ENCODE measurements at regions not wholly inside any gene's neighbourhood (a gene's known extent, or its start where the extent isn't known, plus 50 kb on each side); places are given as distances from the start of the nearest gene placed in this dataset.

DNA sequence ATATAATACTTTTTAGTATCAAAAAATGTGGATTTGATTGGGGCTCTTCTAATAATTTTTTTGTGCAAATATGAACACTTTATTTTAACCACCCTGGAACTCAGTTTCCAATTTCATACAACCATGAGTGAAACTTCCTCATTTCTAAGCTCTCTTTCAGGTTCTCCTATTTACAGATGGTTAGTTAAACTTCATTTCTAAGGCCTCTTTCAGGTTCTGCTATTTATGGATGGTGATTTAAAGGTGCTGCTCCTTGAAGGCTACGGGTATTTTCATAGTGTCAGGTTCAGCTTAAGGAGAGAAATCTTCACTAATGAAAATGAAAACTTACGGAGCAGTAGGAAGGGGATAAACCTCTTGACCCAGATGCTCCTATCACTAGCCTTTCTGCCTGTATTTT, 568.3 kb downstream of the KIF20B start:
- no peak overlapping the region for H3K4me3 ChIP-seq (replicated peaks in 1 of 3; ENCODE audit: insufficient read depth in 1 of 3, low read depth in 2 of 3, low read length in 3 of 3)
- no peaks in the 10 kb centered on the region for H3K36me3 ChIP-seq (replicated peaks in 1 of 2; ENCODE audit: control insufficient read depth in 1 of 2, insufficient read depth in 2 of 2, low read length in 2 of 2)
- DNase-seq (ENCODE audit: low spot score) (no peak), ATAC-seq (no peak), FAIRE-seq (no peak)
- no peaks in the 10 kb centered on the region for H3K79me2 ChIP-seq (ENCODE audit: insufficient read depth, low read length)
- POLR2A ChIA-PET, result no interaction called here
- intact Hi-C loops (cut with micrococcal nuclease; ENCODE audit: unreplicated experiment), result no loop called here
- WGBS (ENCODE audit: low lambda C conversion rate), result 15% methylated on average over 2 of the region's 2 CpGs
- TF ChIP-seq ZNF510 (CRISPR knock-in tag; IDR thresholded peaks at IDR 0.05; ENCODE audit: low read depth) (no peak), SIN3A (IDR thresholded peaks at IDR 0.05; ENCODE audit: borderline replicate concordance, low read depth, low read length) (no peak), ATF1 (CRISPR knock-in tag; IDR thresholded peaks at IDR 0.05) (no peak), ZNF350 (CRISPR knock-in tag; IDR thresholded peaks at IDR 0.05; ENCODE audit: borderline replicate concordance, low read depth) (no peak), ZNF562 (CRISPR knock-in tag; IDR thresholded peaks at IDR 0.05; ENCODE audit: borderline replicate concordance) (no peak), ZFYVE20 (CRISPR knock-in tag; IDR thresholded peaks at IDR 0.05; ENCODE audit: borderline replicate concordance, low read depth) (no peak), SATB2 (CRISPR knock-in tag; IDR thresholded peaks at IDR 0.05) (no peak), ZNF75D (CRISPR knock-in tag; IDR thresholded peaks at IDR 0.05; ENCODE audit: borderline replicate concordance) (no peak), MAZ (IDR thresholded peaks at IDR 0.05; ENCODE audit: borderline replicate concordance, low read depth, low read length) (no peak), MAZ (CRISPR knock-in tag; IDR thresholded peaks at IDR 0.05; ENCODE audit: low read depth) (no peak), FOXK2 (IDR thresholded peaks at IDR 0.05) (no peak)
- TF ChIP-seq, protein P1, sequence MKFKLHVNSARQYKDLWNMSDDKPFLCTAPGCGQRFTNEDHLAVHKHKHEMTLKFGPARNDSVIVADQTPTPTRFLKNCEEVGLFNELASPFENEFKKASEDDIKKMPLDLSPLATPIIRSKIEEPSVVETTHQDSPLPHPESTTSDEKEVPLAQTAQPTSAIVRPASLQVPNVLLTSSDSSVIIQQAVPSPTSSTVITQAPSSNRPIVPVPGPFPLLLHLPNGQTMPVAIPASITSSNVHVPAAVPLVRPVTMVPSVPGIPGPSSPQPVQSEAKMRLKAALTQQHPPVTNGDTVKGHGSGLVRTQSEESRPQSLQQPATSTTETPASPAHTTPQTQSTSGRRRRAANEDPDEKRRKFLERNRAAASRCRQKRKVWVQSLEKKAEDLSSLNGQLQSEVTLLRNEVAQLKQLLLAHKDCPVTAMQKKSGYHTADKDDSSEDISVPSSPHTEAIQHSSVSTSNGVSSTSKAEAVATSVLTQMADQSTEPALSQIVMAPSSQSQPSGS (CRISPR knock-in tag; IDR thresholded peaks at IDR 0.05), result no peak
- no peak overlapping the region for H3K9ac ChIP-seq (ENCODE audit: insufficient read depth, low read depth, low read length)
- no peak overlapping the region for H3K4me2 ChIP-seq (ENCODE audit: low read depth, low read length)
- in situ Hi-C loops (cut with HindIII; ENCODE audit: extremely low pct_ligation_motif_present, low pct_unique_long_range_greater_than_20kb), result no loop called here
- H3K27ac ChIP-seq (ENCODE audit: extremely low read length, insufficient read depth, low read length), result no peak overlapping the region
- no peaks in the 10 kb centered on the region for H4K20me1 ChIP-seq (ENCODE audit: insufficient read depth, low read length)
- BruUV-seq (replicated peaks), result no TSS peak
- H3K9me3 ChIP-seq (ENCODE audit: low read length), result no peaks in the 10 kb centered on the region
- CTCF ChIA-PET (ENCODE audit: low intra/inter-chr PET ratio, low total read pairs), result no interaction called here
- H3K27me3 ChIP-seq (ENCODE audit: control insufficient read depth in 1 of 2, insufficient read depth in 2 of 2, low read length in 2 of 2), result no peaks in the 10 kb centered on the region
- no peaks in the 10 kb centered on the region for H3K4me1 ChIP-seq (ENCODE audit: insufficient read depth, low read length)
- no peak overlapping the region for H2AFZ ChIP-seq (ENCODE audit: low read length)

Data from HepG2 (cell line).